ENCODE measurements at regions not wholly inside any gene's neighbourhood (a gene's known extent, or its start where the extent isn't known, plus 50 kb on each side); places are given as distances from the start of the nearest gene placed in this dataset.
"Not testable (repeated sequence)": the region's sequence is repeated elsewhere in the genome, so short reads cannot be mapped to it uniquely, and the experiment has no call there.

DNA sequence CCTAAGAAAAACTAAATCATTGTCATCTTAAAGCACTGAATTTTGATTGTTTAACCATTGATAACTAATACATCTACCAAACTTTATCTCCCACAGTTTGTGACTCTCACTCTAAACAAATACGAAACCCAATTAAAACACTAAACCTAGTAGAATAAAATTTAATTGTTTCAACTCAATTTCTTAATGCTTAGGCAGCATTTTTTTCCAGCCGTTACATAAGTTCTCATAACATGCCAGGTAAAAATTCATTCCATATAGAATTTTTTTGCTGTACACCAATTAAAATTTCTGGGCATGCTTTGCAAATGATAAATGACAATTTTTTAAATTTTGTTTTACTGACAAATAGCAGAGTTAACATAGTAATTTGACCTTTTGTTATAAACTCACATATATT, 658.2 kb upstream of the FLRT2 start:
- DNase-seq (ENCODE audit: low read depth in 2 of 3, low spot score in 1 of 3): no peak

DNA sequence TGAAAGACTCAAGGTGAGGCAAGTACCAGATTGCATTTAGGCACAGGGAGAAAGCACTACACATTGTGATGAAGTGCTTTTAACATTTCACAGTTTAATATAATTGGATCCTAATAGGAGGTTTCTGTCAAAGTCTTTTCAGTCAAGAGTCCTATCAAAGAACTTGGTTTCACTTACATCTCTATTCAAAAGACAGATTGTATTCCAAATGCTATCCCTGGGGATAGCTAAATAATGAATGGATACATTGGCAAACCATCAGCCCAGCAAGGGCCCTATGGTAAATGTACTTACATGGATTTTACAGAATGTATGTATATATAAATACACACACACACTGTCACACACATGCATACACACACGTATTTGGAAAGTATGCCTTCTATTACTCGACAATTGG, 655.5 kb upstream of the FLRT2 start:
- DNase-seq (ENCODE audit: low read depth in 2 of 3, low spot score in 1 of 3): no peak

- DNase-seq (ENCODE audit: low read depth in 2 of 3, low spot score in 1 of 3): no peak
Measured at GRCh38 chr14:84877061-84877460, 652.9 kb upstream of the FLRT2 start.

- DNase-seq (ENCODE audit: low read depth in 2 of 3, low spot score in 1 of 3): no peak
Measured at GRCh38 chr14:84882830-84883229, 647.1 kb upstream of the FLRT2 start.

DNA sequence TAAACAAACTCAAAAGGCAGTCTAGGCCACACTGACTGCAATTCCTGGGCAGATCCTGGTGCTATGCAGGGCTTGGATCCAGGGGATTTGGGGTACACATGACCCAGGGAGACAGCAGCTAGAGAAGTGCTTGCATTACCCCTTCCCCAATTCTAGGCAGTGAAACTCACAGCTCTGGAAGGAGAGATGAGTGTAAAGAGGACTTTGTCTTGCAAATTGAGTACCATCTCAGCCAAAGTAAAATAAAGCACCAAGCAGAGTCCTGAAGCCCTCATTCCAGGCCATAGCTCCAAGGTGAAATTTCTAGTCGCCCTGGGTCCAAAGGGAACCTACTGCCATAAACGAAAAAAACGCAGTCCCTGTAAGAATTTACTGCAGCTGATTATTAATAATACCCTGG, 644.9 kb upstream of the FLRT2 start:
- DNase-seq (ENCODE audit: low read depth in 2 of 3, low spot score in 1 of 3): no peak

- DNase-seq (ENCODE audit: low read depth in 2 of 3, low spot score in 1 of 3): no peak
Measured at GRCh38 chr14:84891404-84891803, 638.5 kb upstream of the FLRT2 start.

DNA sequence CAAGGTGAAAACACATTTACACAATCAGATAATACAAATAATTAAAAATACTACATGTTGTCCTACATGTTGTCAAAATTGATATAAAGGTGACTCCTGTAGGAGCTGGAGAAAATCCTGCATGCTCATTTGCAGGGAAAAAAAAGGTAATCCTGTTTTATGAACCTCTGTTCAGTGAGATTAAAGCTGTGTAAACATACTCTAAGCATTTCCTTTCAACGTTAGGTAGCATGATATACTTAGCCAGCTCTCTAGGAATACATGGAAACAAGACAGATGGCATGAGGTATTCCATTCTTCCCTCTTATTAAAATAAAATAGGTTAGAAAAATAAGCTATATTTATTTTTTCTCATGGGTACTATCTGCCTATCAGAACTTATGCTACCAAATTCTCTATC, 635.7 kb upstream of the FLRT2 start:
- DNase-seq (ENCODE audit: low read depth in 2 of 3, low spot score in 1 of 3): no peak

GRCh38 chr14:84922370-84922769, 607.6 kb upstream of the FLRT2 start:
- no peak for DNase-seq (ENCODE audit: low read depth in 2 of 3, low spot score in 1 of 3)

- no peak for DNase-seq (ENCODE audit: low read depth in 2 of 3, low spot score in 1 of 3)
Measured at GRCh38 chr14:84926656-84927055, 603.3 kb upstream of the FLRT2 start.

DNA sequence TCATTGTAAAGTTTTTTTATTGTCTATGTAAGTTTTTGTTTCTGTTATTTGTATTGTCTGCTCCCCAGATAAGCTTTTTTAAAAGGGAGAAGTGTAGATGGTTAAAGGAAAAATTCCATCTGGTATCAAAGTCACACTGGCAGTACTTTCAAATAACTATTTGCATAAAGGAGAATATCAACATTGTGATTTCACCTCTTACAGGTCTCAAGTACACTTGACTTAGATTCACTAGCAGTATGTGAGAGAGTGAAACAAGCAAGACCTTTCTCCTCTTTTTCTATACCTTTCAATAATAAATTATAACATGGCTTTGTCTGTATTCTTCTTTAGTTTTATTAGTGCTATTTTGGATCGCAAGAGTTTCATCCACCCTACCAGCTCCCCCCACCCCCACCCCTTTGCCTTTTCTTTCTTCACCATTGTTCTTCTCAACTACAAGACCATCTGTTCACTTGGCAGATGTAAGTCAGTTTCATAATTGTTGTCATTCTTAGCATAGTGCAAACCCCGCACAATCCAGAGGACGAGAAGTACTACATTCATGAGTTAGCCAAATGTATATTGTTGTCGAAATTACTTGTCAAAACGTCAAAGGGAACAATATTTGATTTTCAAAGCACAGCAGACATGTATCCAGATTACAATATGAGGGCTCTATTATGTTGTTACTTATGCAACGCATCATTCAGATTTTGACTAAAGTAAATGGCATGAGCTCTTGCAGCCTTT, 602.7 kb upstream of the FLRT2 start:
- no peak for DNase-seq (ENCODE audit: low read depth in 2 of 3, low spot score in 1 of 3)

DNA sequence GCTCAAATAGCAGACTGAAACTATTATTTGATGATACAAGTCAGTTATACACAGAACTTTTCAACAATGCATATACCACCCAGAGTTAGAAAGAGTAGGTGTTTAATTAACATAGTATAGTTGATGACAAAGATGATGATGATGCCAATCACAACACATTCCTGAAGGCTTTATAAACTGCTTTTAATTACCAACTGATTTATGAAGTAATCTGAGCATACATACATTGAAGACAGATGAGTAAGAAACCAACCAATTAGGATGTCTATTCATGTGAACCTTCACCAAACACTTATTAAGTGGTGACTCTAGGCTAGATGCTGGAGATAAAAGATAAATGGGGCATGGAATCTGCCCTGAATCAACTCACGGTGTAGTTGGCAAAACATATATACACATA, 600.9 kb upstream of the FLRT2 start:
- no peak for DNase-seq (ENCODE audit: low read depth in 2 of 3, low spot score in 1 of 3)

- no peak for DNase-seq (ENCODE audit: low read depth in 2 of 3, low spot score in 1 of 3)
Measured at GRCh38 chr14:84929834-84930233, 600.1 kb upstream of the FLRT2 start.

GRCh38 chr14:84937016-84937415, 592.9 kb upstream of the FLRT2 start:
- no peak for DNase-seq (ENCODE audit: low read depth in 2 of 3, low spot score in 1 of 3)

DNA sequence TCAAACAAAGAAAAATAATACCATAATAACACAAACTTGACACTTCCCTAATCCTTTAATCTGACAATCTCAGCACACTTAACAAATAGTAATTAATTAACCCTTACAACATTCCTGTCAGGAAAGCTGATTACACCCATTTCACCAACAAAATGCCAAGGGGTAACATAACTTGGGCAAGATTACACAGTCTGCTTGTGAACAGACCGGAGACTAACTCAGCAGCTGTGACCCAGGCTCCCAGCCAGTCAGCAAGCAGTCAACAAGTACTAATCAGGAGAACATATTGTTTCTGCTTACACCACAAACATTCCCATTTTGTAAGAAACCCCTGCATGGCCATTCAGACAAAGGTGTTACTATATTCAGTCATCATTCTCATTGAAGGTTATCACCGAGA, 592.5 kb upstream of the FLRT2 start:
- DNase-seq (ENCODE audit: low read depth in 2 of 3, low spot score in 1 of 3): no peak

DNA sequence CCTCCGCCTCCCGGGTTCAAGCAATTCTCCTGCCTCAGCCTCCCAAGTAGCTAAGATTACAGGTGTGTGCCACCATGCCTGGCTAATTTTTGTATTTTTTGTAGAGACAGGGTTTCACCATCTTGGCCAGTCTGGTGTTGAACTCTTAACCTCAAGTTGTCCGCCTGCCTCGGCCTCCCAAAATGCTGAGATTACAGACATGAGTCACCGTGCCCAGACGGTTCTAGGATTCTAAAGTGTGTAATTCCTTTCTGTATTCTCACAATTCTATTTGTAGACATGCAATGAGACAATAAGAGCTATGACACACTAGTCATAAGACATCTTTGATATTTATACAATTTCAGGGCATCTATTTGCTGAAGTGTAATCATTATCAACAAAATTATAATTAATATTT, 585.0 kb upstream of the FLRT2 start:
- DNase-seq (ENCODE audit: low read depth in 2 of 3, low spot score in 1 of 3): not testable (repeated sequence)

DNA sequence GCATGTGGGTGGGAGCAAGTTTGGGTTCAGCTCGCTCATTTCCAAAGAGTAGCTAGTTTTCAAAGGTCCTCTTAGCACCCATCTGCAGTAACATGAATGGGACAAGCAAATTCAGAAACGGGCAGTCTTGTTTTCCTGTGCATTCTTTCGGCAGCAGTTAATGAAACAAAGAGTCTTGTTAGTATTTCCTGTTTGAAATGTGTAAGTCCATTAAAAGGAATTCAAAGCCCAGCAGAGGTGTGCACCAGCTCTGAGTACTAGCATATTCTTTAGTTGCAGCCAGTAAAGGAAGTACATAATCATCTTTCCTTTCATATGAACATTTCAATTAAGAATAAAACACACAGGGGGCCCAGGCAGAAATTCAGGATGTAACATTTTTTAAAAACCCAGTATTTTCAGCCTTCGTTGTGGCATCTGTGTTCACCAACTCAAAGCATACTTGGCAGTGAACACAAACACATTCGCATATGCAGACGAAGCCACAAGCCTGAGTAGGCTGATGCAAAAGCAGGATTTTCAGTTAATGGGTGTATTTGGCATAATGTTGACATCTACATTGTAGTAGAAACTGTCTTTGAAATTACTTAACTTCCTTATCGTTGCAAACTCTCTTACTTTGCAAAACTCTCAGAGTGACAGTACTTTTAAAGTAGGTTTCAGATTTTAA, 570.0 kb upstream of the FLRT2 start:
- DNase-seq (ENCODE audit: low read depth in 2 of 3, low spot score in 1 of 3): no peak

- DNase-seq (ENCODE audit: low read depth in 2 of 3, low spot score in 1 of 3): no peak
Measured at GRCh38 chr14:84961637-84962036, 568.3 kb upstream of the FLRT2 start.

DNA sequence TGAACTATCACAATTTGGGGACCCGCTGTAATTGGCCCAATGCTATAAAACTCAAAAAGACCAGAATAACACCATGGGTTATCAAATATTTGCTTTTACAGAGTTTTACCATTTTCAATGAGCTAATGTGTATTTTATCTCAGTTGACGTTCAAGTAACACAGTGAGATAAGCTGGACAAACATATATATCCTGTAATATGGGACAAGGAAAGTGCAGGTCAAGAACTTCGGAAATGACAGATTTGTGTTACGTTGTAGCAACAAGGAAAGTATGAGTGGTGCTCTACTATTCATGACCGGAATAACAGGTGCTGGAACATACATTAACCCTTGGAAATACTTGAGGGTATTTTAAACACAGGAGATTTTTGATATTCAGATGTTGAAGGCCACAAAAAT, 566.4 kb upstream of the FLRT2 start:
- no peak for DNase-seq (ENCODE audit: low read depth in 2 of 3, low spot score in 1 of 3)

DNA sequence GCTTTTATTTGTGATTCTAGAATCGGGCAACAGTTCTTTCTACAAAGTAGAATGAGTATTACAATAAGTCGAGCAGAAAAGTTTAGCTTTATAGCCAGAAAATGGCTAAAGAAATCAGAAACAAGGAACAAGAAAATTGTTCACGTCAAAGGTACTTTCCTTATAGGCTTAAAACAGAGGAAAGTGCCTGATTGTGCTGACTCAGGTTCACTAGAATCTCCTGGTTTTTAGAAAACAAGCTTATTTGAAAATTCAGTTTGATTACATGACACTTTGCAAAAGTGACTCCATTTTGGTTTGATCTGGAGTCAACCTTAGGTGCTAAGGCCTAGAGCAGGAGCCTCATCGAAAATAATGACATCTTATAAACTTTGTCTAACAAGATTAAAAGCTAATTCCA, 564.7 kb upstream of the FLRT2 start:
- no peak for DNase-seq (ENCODE audit: low read depth in 2 of 3, low spot score in 1 of 3)

DNA sequence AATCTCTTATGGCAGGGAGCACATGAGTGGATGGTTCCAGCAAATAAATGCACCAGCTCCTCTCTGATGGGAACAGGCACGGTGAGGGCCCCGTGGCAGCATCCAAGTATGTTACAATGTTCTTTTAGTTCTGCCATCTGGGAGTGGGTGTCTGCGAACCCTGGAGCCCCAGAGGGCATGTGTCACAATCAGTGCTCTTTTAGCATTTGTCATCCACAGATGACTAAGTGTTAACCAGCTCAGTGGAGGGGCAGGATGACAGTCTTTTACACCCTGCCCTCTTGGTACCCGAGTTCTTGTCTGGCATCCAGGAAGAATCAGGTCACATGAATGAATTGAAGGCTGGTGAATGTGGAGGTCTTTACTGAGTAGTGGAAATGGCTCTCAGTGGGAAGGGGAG, 560.4 kb upstream of the FLRT2 start:
- DNase-seq (ENCODE audit: low read depth in 2 of 3, low spot score in 1 of 3): no peak

DNA sequence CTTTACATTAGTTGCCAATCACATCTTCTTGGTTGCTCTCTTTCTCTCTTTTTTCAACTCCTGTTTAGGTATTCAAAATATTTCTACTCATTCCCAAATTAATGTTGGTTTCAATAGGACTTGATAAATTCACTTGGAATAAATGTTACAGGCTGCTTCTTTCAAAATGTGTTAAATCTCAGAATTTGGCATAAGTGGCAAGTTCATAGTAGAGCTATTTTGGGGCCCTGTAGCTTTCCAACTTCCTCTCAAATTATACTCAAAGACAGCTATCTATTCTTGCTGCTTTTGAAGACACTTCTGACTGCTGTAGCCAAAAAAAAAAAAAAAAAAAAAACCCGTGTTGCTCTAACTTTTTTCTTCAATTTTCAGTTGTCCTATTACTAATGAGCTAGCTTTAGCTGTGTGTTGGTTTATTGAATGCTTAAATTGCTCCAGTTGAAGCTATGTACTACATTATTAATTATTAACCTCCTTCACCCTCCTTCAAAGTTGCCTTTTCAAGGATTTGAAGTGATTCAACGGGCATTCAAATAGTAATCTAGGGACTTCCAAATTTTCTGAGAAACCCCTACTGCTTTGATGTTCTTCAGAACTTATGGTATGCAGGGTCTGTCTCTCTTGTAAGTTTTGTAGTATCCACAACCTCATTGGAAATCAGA, 554.6 kb upstream of the FLRT2 start:
- DNase-seq (ENCODE audit: low read depth in 2 of 3, low spot score in 1 of 3): no peak

GRCh38 chr14:84976805-84977204, 553.1 kb upstream of the FLRT2 start:
- no peak for DNase-seq (ENCODE audit: low read depth in 2 of 3, low spot score in 1 of 3)

DNA sequence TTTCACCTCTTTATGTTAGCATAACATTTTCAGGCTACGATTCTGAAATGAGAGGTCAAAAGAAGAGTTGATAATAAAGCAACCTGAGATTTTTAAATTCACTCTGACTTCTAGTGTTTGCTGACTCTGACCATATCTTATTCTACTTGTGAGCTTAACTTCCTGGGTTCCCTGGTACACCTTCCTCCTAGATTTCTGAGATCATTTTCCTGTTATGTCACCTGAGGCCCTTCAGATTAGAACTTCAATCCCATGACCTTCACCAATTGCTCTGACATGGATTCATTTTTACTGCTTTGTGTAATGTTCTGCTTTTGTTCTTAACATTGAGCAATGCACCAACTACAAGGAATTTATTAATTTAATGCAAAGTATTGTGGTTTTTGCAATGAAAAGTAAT, 542.9 kb upstream of the FLRT2 start:
- no peak for DNase-seq (ENCODE audit: low read depth in 2 of 3, low spot score in 1 of 3)
